Fibroblast of peridontal ligament (primary cell): ENCODE measurements at regions not wholly inside any gene's neighbourhood (a gene's known extent, or its start where the extent isn't known, plus 50 kb on each side); places are given as distances from the start of the nearest gene placed in this dataset.
"Not testable (repeated sequence)": the region's sequence is repeated elsewhere in the genome, so short reads cannot be mapped to it uniquely, and the experiment has no call there.

ENCODE experiments used
- DNase-seq: peaks from one replicate; pipeline ENCODE4 v3.0.0-alpha.2; 2010; ENCODE audit errors: extremely low read depth

DNA sequence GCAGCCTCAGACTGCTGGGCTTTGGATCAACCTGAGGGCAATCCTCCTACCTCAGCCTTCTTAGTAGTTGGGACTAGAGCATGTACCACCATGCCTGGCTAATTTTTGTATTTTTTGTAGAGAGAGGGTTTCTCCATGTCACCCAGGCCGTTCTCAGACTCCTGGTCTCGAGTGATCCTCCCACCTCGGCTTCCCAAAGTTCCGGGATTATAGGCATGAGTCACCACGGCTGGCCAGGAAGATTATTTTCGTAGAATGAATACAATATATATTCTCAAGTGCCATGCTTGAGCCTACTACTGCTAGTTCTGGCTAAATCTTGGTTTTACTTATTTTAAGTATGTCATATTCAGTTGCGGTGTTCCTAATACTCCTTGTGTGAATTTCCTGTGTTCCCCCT, 88.2 kb upstream of the CLINT1 start:
- DNase-seq, result no peak

DNA sequence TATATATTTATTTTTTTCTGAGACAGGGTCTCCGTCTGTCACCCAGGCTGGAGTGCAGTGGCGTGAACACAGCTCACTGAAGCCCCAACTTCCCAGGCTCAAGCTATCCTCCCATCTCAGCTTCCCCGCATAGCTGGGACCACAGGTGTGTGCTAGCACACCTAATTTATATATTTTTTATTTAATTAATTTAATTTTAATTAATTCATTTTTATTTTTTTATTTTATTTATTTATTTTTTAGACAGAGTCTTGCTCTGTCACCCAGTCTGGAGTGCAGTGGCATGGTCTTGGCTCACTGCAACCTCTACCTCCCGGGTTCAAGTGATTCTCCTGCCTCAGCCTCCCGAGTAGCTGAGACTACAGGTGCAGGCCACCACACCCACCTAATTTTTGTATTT, 86.9 kb upstream of the CLINT1 start:
- DNase-seq, result not testable (repeated sequence)

GRCh38 chr5:157944938-157945337, 86.0 kb upstream of the CLINT1 start:
- DNase-seq, result no peak

DNA sequence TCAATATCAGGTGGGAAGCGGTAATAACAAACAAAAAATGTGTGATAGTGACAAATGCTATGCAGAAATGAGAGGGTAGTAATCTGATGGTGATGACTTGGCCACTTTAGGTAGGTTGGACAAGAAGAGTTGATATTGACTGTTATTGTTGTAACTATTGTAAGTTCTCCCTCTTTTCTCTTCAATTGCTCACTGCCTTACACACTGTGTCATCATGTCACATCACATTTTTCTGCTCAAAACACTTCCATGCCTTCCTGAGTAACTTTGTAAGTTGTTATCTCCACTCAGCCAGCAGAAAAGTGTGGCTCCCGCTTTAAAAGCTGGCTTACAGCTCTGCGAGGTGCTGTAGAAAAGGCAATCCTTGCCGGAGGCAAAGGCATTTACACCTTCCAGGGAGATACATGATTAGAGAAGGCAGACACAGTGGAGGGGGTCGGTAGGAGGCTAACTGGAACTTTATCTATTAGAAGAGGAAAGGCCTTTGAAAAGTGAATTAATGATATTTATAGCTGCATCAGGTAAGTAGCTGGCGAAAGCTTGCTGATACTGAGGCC, 85.2 kb upstream of the CLINT1 start:
- DNase-seq, result no peak

DNA sequence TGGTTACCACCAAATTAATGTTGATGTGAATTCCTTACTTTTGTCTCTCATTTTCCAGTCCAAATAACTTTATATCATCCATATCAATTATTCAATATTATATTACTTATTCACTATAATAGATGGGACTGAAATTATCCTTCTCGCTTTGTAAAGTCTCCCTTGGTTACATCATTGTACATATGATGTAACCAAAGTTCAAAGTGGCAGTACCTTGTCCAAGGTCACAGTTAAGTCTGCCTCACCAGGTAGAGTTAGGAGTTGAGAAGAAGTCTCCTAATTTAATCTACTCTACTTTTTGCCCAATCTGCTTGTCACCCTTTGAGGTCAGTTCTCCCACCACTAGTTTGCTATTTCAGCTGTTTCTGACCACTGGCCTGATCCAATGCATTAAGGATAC, 83.7 kb upstream of the CLINT1 start:
- DNase-seq, result no peak

DNA sequence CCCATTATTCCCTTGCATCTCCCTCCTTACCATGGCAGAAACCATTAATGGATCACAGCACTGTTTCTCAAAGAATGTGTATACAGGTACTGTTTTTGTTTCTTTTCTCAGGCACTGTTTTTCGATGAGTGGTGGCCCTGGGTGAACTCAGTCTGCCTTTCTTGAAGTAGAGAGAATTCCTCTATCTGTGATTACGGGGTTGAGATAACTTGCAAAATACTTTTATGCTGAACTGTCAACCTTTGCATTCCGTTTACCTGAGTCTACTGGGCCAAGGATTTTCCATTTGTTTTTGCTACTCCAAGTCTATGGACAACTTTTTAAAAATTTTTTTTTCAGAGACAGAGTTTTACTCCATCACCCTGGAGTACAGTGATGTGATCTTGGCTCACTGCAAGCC, 82.7 kb upstream of the CLINT1 start:
- DNase-seq, result no peak

DNA sequence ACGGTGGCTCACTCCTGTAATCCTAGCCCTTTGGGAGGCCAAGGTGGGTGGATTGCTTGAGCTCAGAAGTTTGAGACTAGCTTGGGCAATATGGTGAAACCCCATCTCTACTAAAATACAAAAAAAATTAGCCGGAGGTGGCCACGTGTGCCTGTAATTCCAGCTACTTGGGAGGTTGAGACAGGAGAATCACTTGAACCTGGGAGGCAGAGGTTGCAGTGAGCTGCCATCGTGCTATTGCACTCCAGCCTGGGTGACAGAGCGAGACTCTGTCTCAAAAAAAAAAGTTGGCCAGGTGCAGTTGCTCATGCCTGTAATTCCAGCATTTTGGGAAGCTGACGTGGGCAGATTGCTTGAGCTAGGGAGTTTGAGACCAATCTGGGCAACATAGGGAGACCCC, 79.2 kb upstream of the CLINT1 start:
- DNase-seq, result not testable (repeated sequence)

GRCh38 chr5:157936776-157937501, 78.0 kb upstream of the CLINT1 start:
- not testable (repeated sequence) for DNase-seq

DNA sequence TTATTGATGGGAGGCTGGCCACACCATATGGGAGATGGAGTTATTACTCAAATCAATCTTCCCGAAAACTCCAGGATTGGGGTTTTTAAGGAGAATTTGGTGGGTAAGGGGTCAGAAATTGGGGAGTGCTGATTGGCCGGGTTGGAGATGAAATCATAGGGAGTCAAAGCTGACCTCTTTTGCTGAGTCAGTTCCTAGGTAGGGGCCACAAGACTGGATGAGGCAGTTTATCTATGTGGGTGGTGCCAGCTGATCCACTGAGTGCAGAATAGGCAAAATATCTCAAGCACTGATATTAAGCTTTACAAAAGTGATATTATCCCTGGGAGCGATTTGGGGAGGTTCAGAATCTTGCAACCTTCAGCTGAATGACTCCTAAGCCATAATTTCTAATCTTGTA, 75.7 kb upstream of the CLINT1 start:
- no peak for DNase-seq

GRCh38 chr5:157933005-157933404, 74.1 kb upstream of the CLINT1 start:
- no peak for DNase-seq

- DNase-seq, result no peak
These were observed 71.8 kb upstream of the CLINT1 start for GRCh38 chr5:157930710-157931109.

DNA sequence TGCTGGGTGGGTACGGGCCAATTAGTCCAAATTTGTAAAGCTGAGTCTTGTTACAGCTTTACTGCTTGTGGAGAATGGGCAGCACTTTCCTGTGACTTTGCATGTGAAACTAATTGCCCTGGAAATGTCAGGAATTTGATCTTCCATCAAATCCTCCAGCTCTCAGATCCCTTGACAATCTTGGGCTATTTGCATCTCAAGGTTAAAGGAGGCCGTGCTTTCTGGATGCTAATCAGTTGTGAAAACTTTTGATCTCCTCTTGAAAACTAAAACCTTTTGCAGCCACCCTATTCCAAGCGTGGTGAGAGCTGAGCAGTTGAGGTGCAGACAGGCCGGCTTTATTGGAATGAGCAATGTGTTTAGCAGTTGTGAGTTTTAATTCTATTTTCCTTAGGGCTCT, 68.0 kb upstream of the CLINT1 start:
- no peak for DNase-seq

GRCh38 chr5:157925786-157926671, 67.1 kb upstream of the CLINT1 start:
- no peak for DNase-seq

- DNase-seq, result peak; percentile 18
These were observed 66.2 kb upstream of the CLINT1 start for GRCh38 chr5:157924931-157925729.

- DNase-seq, result no peak
These were observed 65.5 kb upstream of the CLINT1 start for GRCh38 chr5:157924490-157924889.

DNA sequence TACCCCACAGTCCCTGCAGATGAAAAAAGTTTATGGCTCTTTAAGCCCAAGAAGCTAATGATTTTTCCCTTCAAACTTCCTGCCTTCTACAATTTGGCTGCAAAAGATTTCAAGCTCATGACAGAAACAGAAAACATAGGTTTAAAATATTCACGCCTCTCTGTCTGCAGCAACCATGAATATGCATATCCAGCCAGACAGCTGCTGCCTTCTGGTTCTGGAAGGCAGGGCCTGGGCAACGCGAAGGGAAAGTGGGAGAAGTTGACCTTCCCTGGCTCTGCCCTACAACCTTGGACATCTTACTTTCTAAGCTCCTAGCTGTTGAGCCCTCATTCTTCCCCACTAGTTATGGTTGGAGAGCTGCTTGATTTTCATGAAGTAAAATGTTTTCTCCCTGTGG, 64.8 kb upstream of the CLINT1 start:
- DNase-seq, result no peak

DNA sequence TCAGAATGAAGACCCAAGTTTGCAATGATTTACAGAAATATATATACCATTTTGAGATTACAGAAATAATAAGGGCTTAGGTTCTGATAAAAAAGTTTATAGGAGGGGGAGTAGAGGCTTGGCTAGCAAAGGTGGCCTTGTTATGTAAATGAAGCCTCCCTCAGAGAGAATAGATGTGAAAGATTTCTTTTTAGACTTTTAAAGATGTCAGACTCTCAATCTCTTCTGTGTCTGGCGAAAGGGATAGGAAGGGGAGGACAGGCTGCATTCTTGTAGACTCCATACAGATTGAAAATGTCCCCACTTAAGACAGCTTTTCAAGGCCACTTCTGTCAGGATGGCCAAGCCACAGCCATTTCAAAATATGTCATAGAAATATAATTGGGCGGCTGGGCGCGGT, 63.1 kb upstream of the CLINT1 start:
- no peak for DNase-seq

- DNase-seq, result no peak
These were observed 61.9 kb upstream of the CLINT1 start for GRCh38 chr5:157920828-157921170.

- peak; percentile 38 for DNase-seq
These were observed 60.1 kb upstream of the CLINT1 start for GRCh38 chr5:157918811-157919742.

GRCh38 chr5:157917899-157918809, 59.2 kb upstream of the CLINT1 start:
- DNase-seq, result peak; percentile 85
